Fibroblast of lung (primary cell): ENCODE measurements at regions not wholly inside any gene's neighbourhood (a gene's known extent, or its start where the extent isn't known, plus 50 kb on each side); places are given as distances from the start of the nearest gene placed in this dataset.

Experiments used
- DNase-seq, 2 donors: peaks; one replicate each; pipeline versions ENCODE4 v3.0.0 to v3.0.0-alpha.2; 2010; ENCODE audit warnings: low read depth in 2 of 2
- H2AFZ ChIP-seq: 2 replicates; pipeline ENCODE4 v1.5.1; 2012; ENCODE audit warnings: low read length, control low read depth, inconsistent platforms
- H3K27ac ChIP-seq: 2 replicates; pipeline ENCODE4 v1.5.1; 2011; ENCODE audit warnings: low read length, control low read depth; ENCODE audit not compliant: insufficient read depth
- H3K27me3 ChIP-seq: 2 replicates; pipeline ENCODE4 v1.5.1; 2011; ENCODE audit warnings: mild to moderate bottlenecking, low read length; ENCODE audit not compliant: control insufficient read depth, insufficient read depth
- H3K36me3 ChIP-seq: 2 replicates; pipeline ENCODE4 v1.5.1; 2011; ENCODE audit warnings: low read length; ENCODE audit not compliant: control insufficient read depth, insufficient read depth
- H3K4me1 ChIP-seq: 2 replicates; pipeline ENCODE4 v1.5.1; 2011; ENCODE audit warnings: low read length; ENCODE audit not compliant: control insufficient read depth, insufficient read depth; ENCODE audit errors: extremely low read depth
- H3K4me2 ChIP-seq: 2 replicates; pipeline ENCODE4 v1.5.1; 2011; ENCODE audit warnings: low read length, control low read depth; ENCODE audit not compliant: insufficient read depth; ENCODE audit errors: extremely low read depth
- H3K4me3 ChIP-seq, 4 experiments: fragments of 200-600 bp in 1 of 4; sonication (generic) in 1 of 4; replicated peaks in 1 of 4; 2 replicates each; pipeline ENCODE4 v1.5.1; 2011 to 2016; ENCODE audit warnings: low read length in 4 of 4, low read depth in 3 of 4, mild to moderate bottlenecking in 3 of 4, control low read depth in 2 of 4, inconsistent platforms in 1 of 4, mixed read lengths in 1 of 4; ENCODE audit not compliant: insufficient read depth in 1 of 4; ENCODE audit errors: control extremely low read depth in 1 of 4
- H3K79me2 ChIP-seq: 2 replicates; pipeline ENCODE4 v1.5.1; 2012; ENCODE audit warnings: mild to moderate bottlenecking, low read length, inconsistent platforms; ENCODE audit not compliant: control insufficient read depth, insufficient read depth
- H3K9ac ChIP-seq: 2 replicates; pipeline ENCODE4 v1.5.1; 2011; ENCODE audit warnings: mild to moderate bottlenecking, low read length, control low read depth; ENCODE audit not compliant: insufficient read depth
- H3K9me3 ChIP-seq: 2 replicates; pipeline ENCODE4 v1.5.1; 2012; ENCODE audit warnings: low read depth, low read length; ENCODE audit not compliant: control insufficient read depth, insufficient read depth
- H4K20me1 ChIP-seq: 2 replicates; pipeline ENCODE4 v1.5.1; 2011; ENCODE audit warnings: low read length; ENCODE audit not compliant: control insufficient read depth, insufficient read depth; ENCODE audit errors: extremely low read depth
- EZH2 ChIP-seq: IDR thresholded peaks from 2 replicates; pipeline ENCODE4 v1.5.1; 2012; ENCODE audit warnings: low read length, control low read depth, mild to moderate bottlenecking; ENCODE audit errors: missing control alignments
- TF ChIP-seq, protein P1 (sequence below), 2 donors: IDR thresholded peaks in 1 of 2; conservative IDR thresholded peaks in 1 of 2; 1 replicate in 1 of 2; 2 replicates in 1 of 2; pipeline ENCODE4 v1.5.1; 2011 to 2012; ENCODE audit warnings: low read length in 2 of 2, control low read depth in 1 of 2, inconsistent platforms in 1 of 2, low read depth in 1 of 2, mild to moderate bottlenecking in 1 of 2

DNA sequence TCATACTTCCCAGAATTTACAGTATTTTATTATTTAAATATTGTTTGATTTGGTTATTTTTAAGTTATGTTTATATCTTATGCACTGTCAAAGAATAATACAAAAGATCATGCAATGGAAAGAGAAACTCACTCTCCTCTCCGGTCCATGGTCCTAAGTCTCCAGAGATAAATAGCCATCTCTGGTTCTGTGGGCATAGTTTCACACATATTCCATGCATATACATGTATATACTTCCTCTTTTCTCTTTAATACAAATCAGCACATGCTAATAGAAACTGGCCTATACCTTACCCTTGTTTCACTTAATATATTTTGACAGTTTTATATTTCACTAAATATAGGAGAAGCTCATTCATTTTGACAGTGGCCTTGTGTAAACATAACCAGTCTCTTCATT lies 901.7 kb upstream of the CITED2 start:
- H3K27ac ChIP-seq, result no peak overlapping the region
- no peaks in the 10 kb centered on the region for H3K4me1 ChIP-seq
- no peaks in the 10 kb centered on the region for H3K27me3 ChIP-seq
- H4K20me1 ChIP-seq, result no peaks in the 10 kb centered on the region
- TF ChIP-seq, protein P1, sequence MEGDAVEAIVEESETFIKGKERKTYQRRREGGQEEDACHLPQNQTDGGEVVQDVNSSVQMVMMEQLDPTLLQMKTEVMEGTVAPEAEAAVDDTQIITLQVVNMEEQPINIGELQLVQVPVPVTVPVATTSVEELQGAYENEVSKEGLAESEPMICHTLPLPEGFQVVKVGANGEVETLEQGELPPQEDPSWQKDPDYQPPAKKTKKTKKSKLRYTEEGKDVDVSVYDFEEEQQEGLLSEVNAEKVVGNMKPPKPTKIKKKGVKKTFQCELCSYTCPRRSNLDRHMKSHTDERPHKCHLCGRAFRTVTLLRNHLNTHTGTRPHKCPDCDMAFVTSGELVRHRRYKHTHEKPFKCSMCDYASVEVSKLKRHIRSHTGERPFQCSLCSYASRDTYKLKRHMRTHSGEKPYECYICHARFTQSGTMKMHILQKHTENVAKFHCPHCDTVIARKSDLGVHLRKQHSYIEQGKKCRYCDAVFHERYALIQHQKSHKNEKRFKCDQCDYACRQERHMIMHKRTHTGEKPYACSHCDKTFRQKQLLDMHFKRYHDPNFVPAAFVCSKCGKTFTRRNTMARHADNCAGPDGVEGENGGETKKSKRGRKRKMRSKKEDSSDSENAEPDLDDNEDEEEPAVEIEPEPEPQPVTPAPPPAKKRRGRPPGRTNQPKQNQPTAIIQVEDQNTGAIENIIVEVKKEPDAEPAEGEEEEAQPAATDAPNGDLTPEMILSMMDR (conservative IDR thresholded peaks at IDR 0.05 in 1 of 2, IDR thresholded peaks at IDR 0.05 in 1 of 2; ENCODE audit: low read depth in 1 of 2, low read length in 2 of 2), result no peak
- no peak for TF ChIP-seq EZH2
- no peaks in the 10 kb centered on the region for H3K36me3 ChIP-seq
- H3K4me2 ChIP-seq, result no peak overlapping the region
- H3K9me3 ChIP-seq, result no peaks in the 10 kb centered on the region
- no peaks in the 10 kb centered on the region for H3K79me2 ChIP-seq
- no peak overlapping the region for H3K9ac ChIP-seq
- DNase-seq, result no peak
- no peak overlapping the region for H3K4me3 ChIP-seq
- no peak overlapping the region for H2AFZ ChIP-seq

DNA sequence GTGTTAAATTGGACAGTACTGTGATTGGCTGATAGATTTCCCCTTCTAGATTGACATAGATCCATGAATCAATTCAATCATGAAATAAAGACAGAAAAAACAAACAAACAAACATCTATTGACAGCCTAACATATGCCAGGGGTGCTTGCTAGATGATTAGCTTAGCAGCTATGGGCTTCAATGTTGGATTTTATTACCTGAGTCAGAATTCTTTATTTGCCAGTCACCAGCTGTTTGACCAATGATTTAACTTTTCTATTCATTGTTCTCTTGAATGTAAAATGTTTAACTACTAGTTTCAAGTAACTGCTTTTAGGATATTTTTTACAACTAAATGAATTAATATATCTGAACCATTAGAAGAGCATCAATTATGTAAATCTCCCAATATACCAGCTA lies 901.3 kb upstream of the CITED2 start:
- H2AFZ ChIP-seq, result no peak overlapping the region
- no peaks in the 10 kb centered on the region for H3K4me1 ChIP-seq
- no peak overlapping the region for H3K4me2 ChIP-seq
- no peak overlapping the region for H3K4me3 ChIP-seq
- H4K20me1 ChIP-seq, result no peaks in the 10 kb centered on the region
- H3K27ac ChIP-seq, result no peak overlapping the region
- DNase-seq, result no peak
- no peak overlapping the region for H3K9ac ChIP-seq
- no peak for TF ChIP-seq EZH2
- TF ChIP-seq, protein P1 (conservative IDR thresholded peaks at IDR 0.05 in 1 of 2, IDR thresholded peaks at IDR 0.05 in 1 of 2; ENCODE audit: low read depth in 1 of 2, low read length in 2 of 2), result no peak
- H3K36me3 ChIP-seq, result no peaks in the 10 kb centered on the region
- H3K9me3 ChIP-seq, result no peaks in the 10 kb centered on the region
- no peaks in the 10 kb centered on the region for H3K79me2 ChIP-seq
- no peaks in the 10 kb centered on the region for H3K27me3 ChIP-seq

DNA sequence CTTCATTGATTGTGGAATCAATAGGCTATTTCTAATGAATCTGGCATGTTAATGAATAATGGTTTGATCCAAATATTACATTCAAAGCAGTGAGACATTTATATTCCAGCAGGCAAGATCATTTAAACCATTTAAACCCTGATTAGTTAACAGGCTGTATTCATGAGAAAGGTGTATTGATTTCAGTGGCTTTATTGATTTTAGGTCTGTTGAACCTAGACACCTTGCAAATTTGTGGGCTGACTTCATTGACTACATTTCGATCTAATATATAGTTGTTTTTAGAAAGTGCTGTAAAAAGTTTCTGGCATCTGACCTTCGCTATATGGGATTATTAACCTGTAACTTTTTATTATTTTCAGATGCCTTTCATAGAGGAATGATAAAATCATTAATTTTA lies 900.1 kb upstream of the CITED2 start:
- Histone ChIP-seq H3K4me1 (no peaks in the 10 kb centered on the region), H3K36me3 (no peaks in the 10 kb centered on the region), H4K20me1 (no peaks in the 10 kb centered on the region), H2AFZ (no peak overlapping the region), H3K27me3 (no peaks in the 10 kb centered on the region), H3K79me2 (no peaks in the 10 kb centered on the region), H3K9me3 (no peaks in the 10 kb centered on the region), H3K4me2 (no peak overlapping the region), H3K9ac (no peak overlapping the region), H3K27ac (no peak overlapping the region), H3K4me3 (no peak overlapping the region)
- no peak for TF ChIP-seq EZH2
- TF ChIP-seq, protein P1 (conservative IDR thresholded peaks at IDR 0.05 in 1 of 2, IDR thresholded peaks at IDR 0.05 in 1 of 2; ENCODE audit: low read depth in 1 of 2, low read length in 2 of 2), result no peak
- DNase-seq, result no peak
